ENCODE measurements at regions not wholly inside any gene's neighbourhood (a gene's known extent, or its start where the extent isn't known, plus 50 kb on each side); places are given as distances from the start of the nearest gene placed in this dataset.

DNA sequence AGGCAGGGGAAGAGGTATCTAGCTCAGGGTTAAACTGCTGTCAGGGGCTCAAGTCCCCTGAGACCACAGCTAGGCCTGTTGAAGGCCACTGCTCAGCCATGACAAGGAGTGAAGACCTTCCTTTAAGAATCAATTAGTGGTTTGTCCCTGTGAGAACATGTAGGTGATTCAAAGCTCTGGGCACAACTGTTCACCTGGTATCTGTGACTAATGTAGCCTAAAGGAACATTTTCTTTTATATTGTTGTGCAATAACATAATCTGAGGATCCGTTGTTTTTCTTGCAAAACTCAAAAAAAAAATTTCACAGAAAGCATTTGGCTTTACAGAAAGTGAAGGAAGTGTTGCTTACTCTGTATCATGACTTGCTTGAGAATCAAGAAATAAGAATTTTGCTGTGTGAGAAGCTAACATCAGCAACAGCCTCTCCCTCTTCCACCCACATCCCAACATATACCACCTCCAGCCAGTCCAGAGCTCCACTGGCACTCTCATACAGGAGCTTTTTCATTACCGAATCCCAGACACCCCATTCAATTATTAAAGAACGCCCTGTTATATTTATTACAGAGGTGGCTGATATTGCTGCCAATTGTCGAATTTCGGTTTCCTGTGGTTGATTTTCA is 807.0 kb downstream of the TLE4 start:
- Histone ChIP-seq H3K9me3 (ENCODE audit: insufficient read depth, low read depth, low read length) (no peaks in the 10 kb centered on the region), H2AFZ (ENCODE audit: low read length) (no peak overlapping the region), H3K36me3 (ENCODE audit: insufficient read depth, low read length) (no peaks in the 10 kb centered on the region), H3K4me2 (ENCODE audit: low read depth, low read length, poor library complexity, severe bottlenecking) (no peak overlapping the region), H3F3A (ENCODE audit: low read depth) (no peaks in the 10 kb centered on the region; the same call in 1 of the 2 replicates), H3K9me2 (replicated peaks; ENCODE audit: low read depth, low read length) (no peaks in the 10 kb centered on the region), H4K20me1 (ENCODE audit: insufficient read depth, low read length, poor library complexity, severe bottlenecking) (no peaks in the 10 kb centered on the region), H3K27me3 (ENCODE audit: insufficient read depth, low read length, poor library complexity, severe bottlenecking) (no peaks in the 10 kb centered on the region), H3K79me2 (ENCODE audit: insufficient read depth, low read length) (no peaks in the 10 kb centered on the region), H3K4me3 (ENCODE audit: low read length, poor library complexity, severe bottlenecking) (no peak overlapping the region), H3K4me1 (ENCODE audit: insufficient read depth, low read length, poor library complexity, severe bottlenecking) (peaks cover 37% of the 10 kb centered on the region), H3K9ac (ENCODE audit: low read depth, low read length, poor library complexity, severe bottlenecking) (peak overlapping the region; percentile 5)
- TF ChIP-seq EZH2phosphoT487 (IDR thresholded peaks at IDR 0.05; ENCODE audit: borderline replicate concordance), result no peak
- no peak for TF ChIP-seq CTCF (conservative IDR thresholded peaks at IDR 0.05; ENCODE audit: low read length)

GRCh38 chr9:80376180-80376579 is 804.4 kb downstream of the TLE4 start:
- H3F3A ChIP-seq (ENCODE audit: low read depth), result no peaks in the 10 kb centered on the region
- H4K20me1 ChIP-seq (ENCODE audit: insufficient read depth, low read length, poor library complexity, severe bottlenecking), result no peaks in the 10 kb centered on the region
- no peaks in the 10 kb centered on the region for H3K27me3 ChIP-seq (ENCODE audit: insufficient read depth, low read length, poor library complexity, severe bottlenecking)
- H2AFZ ChIP-seq (ENCODE audit: low read length), result no peak overlapping the region
- H3K9me2 ChIP-seq (replicated peaks; ENCODE audit: low read depth, low read length), result no peaks in the 10 kb centered on the region
- no peaks in the 10 kb centered on the region for H3K9me3 ChIP-seq (ENCODE audit: insufficient read depth, low read depth, low read length)
- peak overlapping the region; percentile 35 for H3K9ac ChIP-seq (ENCODE audit: low read depth, low read length, poor library complexity, severe bottlenecking)
- H3K4me3 ChIP-seq (ENCODE audit: low read length, poor library complexity, severe bottlenecking), result no peak overlapping the region
- H3K4me1 ChIP-seq (ENCODE audit: insufficient read depth, low read length, poor library complexity, severe bottlenecking), result peaks cover 37% of the 10 kb centered on the region
- H3K79me2 ChIP-seq (ENCODE audit: insufficient read depth, low read length), result no peaks in the 10 kb centered on the region
- H3K4me2 ChIP-seq (ENCODE audit: low read depth, low read length, poor library complexity, severe bottlenecking), result peak overlapping the region; percentile 51
- TF ChIP-seq EZH2phosphoT487 (IDR thresholded peaks at IDR 0.05; ENCODE audit: borderline replicate concordance), result no peak
- TF ChIP-seq CTCF (conservative IDR thresholded peaks at IDR 0.05; ENCODE audit: low read length), result no peak
- no peaks in the 10 kb centered on the region for H3K36me3 ChIP-seq (ENCODE audit: insufficient read depth, low read length)

GRCh38 chr9:80375477-80375876 is 803.7 kb downstream of the TLE4 start:
- no peak overlapping the region for H3K9ac ChIP-seq (ENCODE audit: low read depth, low read length, poor library complexity, severe bottlenecking)
- no peak overlapping the region for H3K4me2 ChIP-seq (ENCODE audit: low read depth, low read length, poor library complexity, severe bottlenecking)
- no peak overlapping the region for H3K4me3 ChIP-seq (ENCODE audit: low read length, poor library complexity, severe bottlenecking)
- no peaks in the 10 kb centered on the region for H3F3A ChIP-seq (ENCODE audit: low read depth)
- no peaks in the 10 kb centered on the region for H3K36me3 ChIP-seq (ENCODE audit: insufficient read depth, low read length)
- H3K9me2 ChIP-seq (replicated peaks; ENCODE audit: low read depth, low read length), result no peaks in the 10 kb centered on the region
- no peaks in the 10 kb centered on the region for H3K27me3 ChIP-seq (ENCODE audit: insufficient read depth, low read length, poor library complexity, severe bottlenecking)
- no peaks in the 10 kb centered on the region for H4K20me1 ChIP-seq (ENCODE audit: insufficient read depth, low read length, poor library complexity, severe bottlenecking)
- H2AFZ ChIP-seq (ENCODE audit: low read length), result no peak overlapping the region
- no peaks in the 10 kb centered on the region for H3K9me3 ChIP-seq (ENCODE audit: insufficient read depth, low read depth, low read length)
- no peaks in the 10 kb centered on the region for H3K79me2 ChIP-seq (ENCODE audit: insufficient read depth, low read length)
- peaks cover 37% of the 10 kb centered on the region for H3K4me1 ChIP-seq (ENCODE audit: insufficient read depth, low read length, poor library complexity, severe bottlenecking)
- no peak for TF ChIP-seq EZH2phosphoT487 (IDR thresholded peaks at IDR 0.05; ENCODE audit: borderline replicate concordance)
- TF ChIP-seq CTCF (conservative IDR thresholded peaks at IDR 0.05; ENCODE audit: low read length), result no peak

Data from Loucy (cell line).